UCSD-AML1 (cell line): ENCODE measurements at regions not wholly inside any gene's neighbourhood (a gene's known extent, or its start where the extent isn't known, plus 50 kb on each side); places are given as distances from the start of the nearest gene placed in this dataset.
"Not testable (repeated sequence)": the region's sequence is repeated elsewhere in the genome, so short reads cannot be mapped to it uniquely, and the experiment has no call there.

ENCODE experiments used
- DNase-seq: peaks from one replicate; lab custom pipeline; 2025; ENCODE audit not compliant: unreplicated experiment; lab: John Stamatoyannopoulos, UW

DNA sequence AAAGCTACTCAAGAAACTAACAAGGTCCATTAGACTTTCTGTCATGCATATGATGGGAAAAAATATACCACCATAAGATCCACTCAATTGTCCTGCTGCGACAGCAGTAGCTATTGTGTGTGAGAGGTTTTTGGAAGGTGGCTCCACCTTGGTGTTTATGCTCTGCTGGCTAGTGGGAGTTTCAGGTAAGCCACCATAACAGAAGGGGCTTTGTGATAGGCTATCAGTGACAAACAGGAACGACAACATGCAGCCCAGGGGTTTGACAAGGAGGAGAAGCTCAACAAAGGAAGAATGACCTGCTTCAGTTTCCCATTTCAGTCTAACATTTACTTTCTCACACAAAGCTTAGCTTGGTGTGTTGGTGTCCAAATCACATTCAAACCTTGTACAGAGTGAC is 182.6 kb downstream of the ATOH1 start:
- DNase-seq: no peak

DNA sequence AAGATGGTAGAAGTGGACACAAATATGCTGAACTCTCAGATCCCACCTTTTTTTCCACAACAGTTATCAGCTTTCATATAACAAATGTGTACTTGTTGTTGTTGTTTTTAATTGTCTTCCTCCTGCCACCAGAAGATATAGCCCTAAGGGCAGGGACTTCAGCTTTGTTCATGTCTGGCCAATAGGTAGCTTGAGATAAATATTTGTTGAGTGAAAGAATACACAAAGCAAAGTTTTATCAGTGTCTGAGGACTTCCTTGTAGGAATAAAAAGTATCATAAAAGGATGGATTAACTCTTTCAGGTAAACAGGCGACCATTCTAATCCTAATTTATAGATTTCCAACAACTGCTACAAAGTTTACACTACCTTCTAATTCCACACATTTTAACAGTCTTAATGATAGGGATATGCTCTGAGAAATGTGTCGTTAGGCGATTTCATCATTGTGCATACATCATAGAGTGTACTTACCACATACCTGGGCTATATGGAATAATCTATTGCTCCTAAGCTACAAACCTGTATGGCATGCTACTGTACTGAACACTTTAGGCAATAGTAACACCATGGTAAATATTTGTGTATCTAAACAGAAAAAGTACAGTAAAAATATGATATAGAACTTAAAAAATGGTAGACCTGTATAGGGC is 186.1 kb downstream of the ATOH1 start:
- no peak for DNase-seq

DNA sequence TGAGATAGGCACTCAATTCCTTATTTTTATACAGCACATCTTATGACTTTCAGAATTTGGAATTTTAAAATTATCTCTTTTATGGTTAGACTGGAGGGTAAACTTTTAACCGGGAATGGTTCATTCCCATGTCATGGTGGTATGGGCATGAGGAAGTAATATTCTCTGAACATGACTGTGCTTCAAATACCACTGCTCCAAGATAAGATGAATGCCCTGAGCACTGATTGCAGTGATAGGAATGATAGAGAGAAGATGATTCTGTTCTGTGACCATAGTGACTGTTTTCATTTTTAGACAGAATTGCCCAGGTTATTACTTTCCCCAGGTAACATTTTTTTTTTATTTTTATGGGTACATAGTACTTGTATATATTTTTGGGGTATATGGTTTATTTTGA is 187.4 kb downstream of the ATOH1 start:
- no peak for DNase-seq

DNA sequence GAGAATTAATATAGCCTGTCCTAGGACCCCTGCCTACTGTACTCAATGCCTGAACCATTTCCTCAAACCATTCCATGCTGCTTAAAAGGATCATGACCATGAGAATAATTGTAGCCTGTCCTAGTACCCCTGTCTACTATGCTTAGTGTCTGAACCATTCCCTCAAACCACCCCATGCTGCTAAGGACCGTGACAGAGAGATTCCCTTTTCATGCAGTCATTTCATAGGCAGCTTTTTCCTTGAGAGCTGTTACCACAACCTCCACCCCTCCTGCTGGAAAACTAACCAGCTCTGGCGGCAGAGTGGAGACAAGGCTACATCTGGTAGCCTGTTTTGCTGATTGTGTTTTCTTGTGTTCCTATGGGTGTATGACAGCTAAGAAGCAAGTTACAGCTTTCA is 174.9 kb upstream of the SMARCAD1 start:
- DNase-seq: no peak

DNA sequence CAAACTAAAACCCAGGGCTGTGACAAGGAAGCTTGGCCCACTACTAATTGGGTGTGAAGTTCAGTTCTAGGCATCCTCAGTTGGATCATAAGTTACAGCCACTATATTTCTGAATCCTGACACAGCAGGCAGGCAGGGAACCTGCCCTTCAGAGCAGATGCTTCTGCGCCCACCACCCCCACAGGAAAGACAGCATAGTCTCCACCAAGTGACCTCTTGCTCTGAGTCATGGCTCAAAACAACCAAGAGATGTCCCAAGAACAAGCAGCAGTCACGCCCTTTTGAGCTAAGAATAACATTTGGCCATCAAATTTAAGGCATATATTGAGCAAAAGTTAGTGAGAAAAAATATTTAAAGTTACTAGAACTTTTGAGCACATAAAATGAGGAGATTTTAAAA is 170.7 kb upstream of the SMARCAD1 start:
- DNase-seq: peak; percentile 4

DNA sequence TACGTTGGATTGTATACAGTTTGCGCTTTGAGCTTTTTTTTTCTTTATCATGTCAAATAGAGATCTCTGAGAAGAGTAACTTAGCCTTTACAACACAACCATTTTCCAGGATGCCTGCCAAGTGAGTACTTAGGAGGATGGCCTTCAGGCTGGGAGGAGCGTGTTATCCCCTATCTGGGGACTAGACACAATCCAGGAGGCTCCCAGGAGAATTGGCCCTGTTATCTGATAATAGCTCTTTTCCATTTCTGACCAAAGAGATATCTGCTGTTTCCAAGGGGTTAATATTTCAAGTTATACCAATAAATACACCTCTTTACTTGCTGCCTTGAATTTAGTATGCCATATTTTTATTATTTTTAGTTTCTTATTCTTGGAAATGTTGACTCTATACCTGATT is 169.5 kb upstream of the SMARCAD1 start:
- DNase-seq: no peak

DNA sequence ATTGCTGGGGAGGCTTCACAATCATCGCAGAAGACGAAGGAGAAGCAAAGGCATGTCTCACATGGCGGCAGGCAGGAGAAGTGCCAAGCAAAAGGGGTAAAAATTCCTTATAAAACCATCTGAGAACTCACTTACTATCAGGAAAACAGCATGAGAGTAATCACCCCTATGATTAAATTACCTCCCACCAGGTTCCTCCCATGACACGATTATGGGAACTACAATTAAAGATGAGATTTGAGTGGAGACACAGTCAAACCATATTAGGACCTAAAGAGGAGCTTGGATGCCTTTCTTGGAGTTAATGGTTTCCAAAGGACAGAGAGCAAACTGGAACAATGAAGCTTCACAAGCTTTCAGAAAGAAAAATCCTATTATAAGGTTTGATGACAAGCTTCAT is 168.4 kb upstream of the SMARCAD1 start:
- DNase-seq: no peak

DNA sequence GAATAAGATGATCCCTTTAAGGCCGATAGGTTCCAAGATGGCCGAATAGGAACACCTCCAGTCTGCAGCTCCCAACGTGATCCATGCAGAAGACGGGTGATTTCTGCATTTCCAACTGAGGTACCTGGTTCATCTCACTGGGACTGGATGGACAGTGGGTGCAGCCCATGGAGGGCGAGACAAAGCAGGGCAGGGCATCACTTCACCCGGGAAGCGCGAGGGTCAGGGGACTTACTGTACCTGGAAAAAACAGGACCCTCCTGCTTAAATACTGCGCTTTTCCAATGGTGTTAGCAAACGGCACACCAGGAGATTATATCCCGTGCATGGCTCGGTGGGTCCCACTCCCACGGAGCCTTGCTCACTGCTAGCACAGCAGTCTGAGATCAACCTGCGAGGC is 163.2 kb upstream of the SMARCAD1 start:
- DNase-seq: not testable (repeated sequence)

DNA sequence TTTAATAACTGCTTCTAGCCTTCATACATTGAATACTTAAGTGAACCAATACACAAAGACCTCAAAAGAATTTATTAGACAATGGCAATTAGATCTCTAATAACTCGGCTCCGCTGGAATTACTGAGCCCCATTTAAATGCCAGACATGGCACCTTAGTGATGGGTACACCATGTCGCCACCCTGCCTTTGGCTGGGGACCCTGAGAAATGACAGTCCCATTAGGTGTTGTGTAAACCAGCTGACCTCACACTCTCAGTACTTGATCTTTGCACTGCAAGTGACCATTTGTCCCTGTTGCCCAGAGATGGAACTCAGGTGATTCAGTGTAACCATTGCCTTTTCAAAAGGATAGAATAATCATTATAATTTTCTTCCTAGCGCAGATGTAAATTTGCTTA is 144.6 kb upstream of the SMARCAD1 start:
- no peak for DNase-seq

DNA sequence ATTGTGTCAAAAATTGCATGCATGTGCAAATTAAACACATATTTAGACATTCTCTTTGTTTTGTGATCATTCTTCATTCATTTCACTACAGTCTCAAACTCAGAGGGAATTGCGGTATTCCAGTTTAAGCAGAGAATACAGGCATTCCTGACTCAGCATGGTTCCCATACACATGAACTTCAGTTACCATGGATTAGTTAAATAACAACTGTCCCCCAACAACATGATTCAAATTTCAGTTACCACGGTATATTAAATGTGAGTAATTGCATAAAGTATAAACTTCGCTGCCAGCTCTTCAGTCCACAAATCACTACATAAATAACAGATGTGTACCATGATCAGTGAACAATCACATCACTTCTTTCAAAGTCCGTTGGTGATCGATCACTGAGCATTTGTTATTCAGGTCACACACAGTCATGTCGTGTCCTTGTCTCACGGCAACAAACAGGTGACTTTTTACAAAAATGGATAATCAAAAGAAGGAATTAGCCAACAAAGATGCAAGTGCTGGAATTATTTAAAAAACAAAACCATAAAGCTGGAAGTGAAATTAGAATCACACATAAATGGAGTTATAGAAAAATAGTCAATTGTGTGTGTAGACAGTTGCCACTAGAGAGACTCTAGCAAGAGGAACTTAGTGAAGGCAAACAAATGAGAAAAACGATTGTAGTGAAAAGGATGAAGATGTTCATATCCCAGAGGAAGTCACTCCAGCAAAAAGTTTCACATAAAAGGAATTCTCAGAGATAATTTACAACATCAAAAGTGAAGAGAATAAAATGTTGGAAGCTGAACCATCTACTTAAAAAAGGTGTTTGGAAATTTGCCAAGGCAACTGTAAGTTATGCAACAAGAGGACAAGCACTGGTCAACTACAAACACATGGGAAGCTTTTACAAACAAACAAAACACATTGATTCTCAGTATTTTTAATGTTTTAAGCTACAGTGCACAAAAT is 138.6 kb upstream of the SMARCAD1 start:
- DNase-seq: no peak

DNA sequence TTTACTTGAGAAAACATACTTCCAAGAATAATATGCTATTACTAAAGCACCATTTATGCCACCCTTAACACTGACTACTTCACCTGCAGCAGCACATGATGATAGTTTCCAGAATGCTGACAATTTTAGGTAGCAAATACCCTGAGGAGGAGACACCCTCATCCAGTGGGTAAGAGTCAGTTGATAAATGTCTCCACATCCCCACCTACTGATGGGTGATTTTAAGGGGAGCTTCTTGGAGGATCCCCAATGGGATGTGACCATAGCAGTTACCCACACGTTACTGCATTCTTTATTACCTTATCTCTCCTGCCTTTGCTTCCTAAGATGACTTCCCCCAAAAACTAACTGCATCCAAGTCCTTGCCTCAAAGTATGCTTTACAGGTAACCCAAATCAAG is 131.2 kb upstream of the SMARCAD1 start:
- no peak for DNase-seq

DNA sequence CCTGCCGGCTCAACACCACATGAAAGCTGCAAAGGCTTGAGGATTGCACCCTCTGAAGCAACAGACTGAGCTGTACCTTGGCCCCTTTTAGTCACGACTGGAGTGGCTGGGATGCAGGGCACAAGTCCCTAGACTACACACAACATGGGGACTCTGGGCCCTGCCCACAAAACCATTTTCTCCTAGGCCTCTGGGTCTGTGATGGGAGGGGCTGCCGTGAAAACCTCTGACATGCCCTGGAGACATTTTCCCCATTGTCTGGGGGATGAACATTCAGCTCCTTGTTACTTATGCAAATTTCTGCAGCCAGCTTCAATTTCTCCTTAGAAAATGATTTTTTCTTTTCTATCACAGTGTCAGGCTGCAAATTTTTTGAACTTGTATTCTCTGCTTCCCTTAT is 123.5 kb upstream of the SMARCAD1 start:
- DNase-seq: no peak

DNA sequence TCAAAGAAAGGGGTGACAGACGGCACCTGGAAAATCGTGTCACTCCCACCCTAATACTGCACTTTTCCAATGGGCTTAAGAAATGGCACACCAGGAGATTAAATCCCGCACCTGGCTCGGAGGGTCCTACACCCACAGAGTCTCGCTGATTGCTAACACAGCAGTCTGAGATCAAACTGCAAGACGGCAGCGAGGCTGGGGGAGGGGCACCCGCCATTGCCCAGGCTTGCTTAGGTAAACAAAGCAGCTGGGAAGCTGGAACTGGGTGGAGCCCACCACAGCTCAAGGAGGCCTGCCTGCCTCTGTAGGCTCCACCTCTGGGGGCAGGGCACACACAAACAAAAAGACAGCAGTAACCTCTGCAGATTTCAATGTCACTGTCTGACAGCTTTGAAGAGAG is 108.5 kb upstream of the SMARCAD1 start:
- DNase-seq: not testable (repeated sequence)

DNA sequence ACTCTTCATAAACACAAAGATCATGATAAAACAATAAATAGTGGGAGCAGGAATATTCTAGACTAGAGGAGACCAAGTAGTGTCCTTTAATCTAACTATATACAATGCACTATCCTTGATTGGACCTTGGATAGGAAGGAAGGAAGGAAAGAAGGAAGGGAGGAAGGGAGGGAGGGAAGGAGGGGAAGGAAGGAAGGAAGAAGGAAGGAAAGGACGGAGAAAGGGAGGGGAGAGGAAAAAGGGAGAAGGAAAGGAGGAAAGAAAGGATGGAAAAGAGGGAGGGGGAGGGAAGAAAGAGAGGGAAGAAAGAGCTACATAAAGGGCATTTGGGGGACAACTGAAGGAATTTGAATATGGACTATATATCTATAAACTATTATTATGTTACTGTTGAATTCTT is 95.0 kb upstream of the SMARCAD1 start:
- no peak for DNase-seq

DNA sequence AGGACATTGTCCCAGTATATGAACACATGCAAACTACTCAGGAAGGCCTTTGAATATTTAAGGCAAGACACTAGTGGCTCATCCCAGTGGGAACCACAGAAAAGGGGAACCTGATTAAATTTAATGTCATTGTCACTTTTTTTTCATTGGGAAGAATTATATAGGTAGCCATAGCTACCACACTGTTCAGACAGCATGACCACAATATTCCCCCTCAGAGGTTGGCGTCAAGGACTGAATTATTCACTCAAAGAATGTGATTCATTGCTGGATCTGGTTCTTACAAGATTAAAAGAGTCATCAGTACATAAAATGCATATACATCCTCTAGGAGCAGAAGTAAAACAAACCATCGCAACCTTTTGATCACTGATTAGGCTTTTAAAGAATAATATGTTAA is 92.0 kb upstream of the SMARCAD1 start:
- no peak for DNase-seq

DNA sequence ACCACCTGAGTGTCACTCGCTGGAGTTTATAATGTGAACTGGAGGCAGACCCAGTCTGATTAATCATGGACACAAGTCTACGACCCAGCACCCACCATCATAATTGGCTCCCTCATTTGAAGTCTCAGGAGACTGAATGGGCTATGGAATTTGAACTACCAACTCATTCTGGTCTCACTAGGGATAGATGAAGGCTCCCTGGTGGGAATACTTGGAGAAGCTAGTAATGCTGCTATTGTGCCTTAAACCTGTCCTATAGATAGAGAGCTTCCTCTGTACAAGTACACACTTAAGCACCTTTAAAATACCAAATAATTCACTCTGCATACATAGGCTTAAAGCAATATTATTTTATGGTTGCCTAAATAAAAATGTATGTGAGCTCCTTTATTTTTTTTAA is 90.8 kb upstream of the SMARCAD1 start:
- no peak for DNase-seq

DNA sequence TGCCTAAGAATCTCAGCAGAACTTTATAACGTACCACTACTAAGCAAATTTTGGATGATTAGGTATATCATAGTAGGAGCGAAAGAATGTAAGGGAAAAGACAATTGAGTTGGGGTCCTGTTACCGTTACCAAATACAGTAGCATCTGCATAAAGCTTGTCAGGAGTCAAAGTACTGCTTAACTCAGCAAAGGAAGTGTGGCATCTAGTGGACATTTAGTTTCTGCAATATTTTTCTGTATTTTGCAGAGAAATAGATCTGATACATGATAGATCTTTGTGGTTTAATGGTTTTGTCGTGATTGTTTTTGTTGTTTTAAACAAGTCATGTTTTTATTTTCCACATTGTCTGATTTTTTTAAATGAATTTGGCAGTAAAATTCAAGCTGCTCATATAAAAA is 81.0 kb upstream of the SMARCAD1 start:
- DNase-seq: no peak

DNA sequence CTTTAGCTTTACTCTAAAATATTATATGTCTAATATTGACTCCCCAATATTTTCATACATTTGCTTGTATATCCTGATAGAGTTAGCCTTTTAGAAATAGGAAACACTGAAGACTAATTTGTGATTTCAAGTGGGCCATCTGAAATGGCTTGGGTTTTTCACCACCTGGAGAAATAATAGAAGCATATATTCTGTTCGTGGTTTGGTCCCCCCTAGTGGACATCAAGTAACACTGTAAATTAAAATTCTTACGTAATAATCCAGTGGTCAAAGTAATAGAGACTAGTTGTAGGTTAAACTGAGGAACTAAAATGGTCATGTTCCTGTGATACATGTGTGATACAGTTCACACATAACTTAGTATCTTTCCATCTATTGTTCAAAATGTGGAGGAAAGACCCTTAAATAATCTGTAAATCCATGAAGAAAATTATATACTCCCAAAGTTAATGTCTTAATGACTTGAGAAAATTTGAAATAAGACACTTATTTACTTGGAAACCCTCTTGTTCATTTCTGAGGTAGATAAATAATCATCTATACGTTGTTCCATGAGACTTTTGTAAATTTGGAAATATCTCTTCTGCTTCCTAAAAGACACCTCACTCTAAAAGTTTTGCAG is 79.8 kb upstream of the SMARCAD1 start:
- DNase-seq: no peak

DNA sequence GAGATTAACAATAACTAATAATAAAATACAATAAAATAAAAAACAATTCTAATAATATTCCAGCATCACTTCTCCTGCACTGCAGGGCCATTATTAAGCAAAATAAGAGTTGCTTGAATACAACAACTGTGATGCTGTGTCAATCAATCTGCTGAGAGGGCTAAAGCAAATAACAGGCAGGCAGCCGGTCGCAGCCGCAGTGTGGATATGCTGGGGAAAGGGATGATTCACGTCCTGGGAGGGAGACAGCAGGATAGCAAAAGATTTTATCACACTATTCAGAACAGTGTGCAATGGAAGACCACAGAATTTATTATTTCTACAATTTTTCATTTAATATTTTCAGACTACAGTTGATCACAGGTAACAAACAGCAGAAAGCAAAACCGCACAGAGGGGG is 76.5 kb upstream of the SMARCAD1 start:
- peak; percentile 8 for DNase-seq

DNA sequence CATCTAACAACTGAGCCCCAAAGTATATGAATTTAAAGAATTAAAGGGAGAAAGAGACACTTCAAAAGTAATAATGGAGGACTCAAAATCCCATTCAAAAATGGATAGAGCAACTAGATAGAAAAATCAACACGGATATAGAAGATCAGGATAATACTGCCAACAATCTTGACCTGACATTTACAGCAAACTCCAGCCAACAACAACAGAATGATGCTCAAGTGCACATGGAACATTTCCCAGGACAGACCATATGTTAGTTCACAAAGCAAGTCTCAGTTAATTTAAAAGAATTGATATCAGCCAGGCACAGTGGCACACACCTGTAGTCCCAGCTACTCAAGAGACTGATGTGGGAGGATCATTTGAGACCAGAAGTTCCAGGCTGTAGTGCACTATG is 72.0 kb upstream of the SMARCAD1 start:
- no peak for DNase-seq

DNA sequence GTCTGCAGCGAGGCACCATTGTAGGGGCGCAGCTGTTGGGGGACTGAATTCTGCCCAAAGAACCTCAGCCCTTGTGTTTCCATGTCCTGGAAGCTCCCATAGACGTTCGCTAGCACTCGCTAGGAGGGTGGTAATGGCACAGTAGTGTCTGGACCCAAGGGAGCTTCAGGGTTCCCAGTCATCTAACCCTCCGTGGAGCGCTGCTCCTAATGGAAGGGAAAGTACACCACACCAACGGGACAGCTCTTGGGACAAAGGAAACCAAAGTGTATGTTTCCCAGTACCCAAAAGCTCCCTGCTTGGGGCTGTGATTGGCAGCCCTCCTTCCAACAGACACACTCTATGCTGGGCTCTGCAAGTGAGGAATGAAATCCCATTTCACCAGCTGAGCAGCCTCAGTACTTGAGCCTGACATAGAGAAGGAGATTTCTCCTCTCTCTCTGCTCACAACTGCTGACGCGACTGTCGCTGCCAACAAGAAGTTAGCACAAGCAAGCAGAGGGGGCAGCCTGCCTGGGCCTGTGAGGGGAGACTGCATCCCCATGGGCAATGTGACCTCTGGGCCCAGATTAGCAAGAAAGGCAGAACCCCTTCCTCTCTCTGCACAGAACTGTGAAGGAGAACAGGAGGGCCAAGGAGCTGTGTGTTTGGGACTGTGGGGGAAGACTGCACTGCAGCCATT is 67.6 kb upstream of the SMARCAD1 start:
- DNase-seq: no peak

DNA sequence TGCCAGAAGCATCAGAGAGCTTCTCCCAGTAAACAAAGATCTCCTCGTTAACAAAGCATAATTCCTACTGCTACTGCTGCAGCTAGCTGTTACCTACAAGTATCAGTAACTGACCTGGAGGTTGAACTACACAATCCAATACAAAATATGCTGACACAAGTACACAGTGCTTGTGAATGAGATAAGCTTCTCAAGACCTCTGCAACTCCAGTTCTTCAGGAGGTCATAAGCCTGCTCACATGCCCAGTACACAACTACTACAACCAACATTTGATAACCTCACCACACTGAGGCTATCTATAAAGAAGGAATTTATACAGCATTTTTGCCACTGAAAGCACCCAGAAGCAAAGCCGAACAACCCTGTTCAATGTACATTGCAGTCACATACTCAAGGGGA is 66.7 kb upstream of the SMARCAD1 start:
- no peak for DNase-seq
